GM06990 (cell line): ENCODE measurements at regions not wholly inside any gene's neighbourhood (a gene's known extent, or its start where the extent isn't known, plus 50 kb on each side); places are given as distances from the start of the nearest gene placed in this dataset.

Experiments
- DNase-seq: peaks from one replicate; pipeline ENCODE4 v3.0.0-alpha.2; 2011; ENCODE audit not compliant: insufficient read length; ENCODE audit errors: extremely low read depth
- H3K27me3 ChIP-seq: replicated peaks from 2 replicates; pipeline ENCODE4 v1.6.0; 2011; ENCODE audit warnings: low read length; ENCODE audit not compliant: control insufficient read depth, insufficient read depth
- H3K36me3 ChIP-seq: 2 replicates; pipeline ENCODE4 v1.5.1; 2011; ENCODE audit warnings: low read length; ENCODE audit not compliant: control insufficient read depth, insufficient read depth
- H3K4me3 ChIP-seq: replicated peaks from 2 replicates; pipeline ENCODE4 v1.5.1; 2011; ENCODE audit warnings: low read depth, mild to moderate bottlenecking, control low read depth, low read length
- CTCF ChIP-seq: IDR thresholded peaks from 2 replicates; pipeline ENCODE4 v1.5.1; 2011; ENCODE audit warnings: low read length, control low read depth, mild to moderate bottlenecking, inconsistent platforms; ENCODE audit not compliant: insufficient read depth, poor library complexity, severe bottlenecking

GRCh38 chr3:13142552-13143380 is 69.5 kb upstream of the IQSEC1 start:
- TF ChIP-seq CTCF: no peak
- Histone ChIP-seq H3K27me3 (peaks cover 1% of the 10 kb centered on the region), H3K4me3 (no peak overlapping the region), H3K36me3 (no peaks in the 10 kb centered on the region)
- DNase-seq: no peak

GRCh38 chr3:13141991-13142412 is 68.8 kb upstream of the IQSEC1 start:
- peaks cover 1% of the 10 kb centered on the region for H3K27me3 ChIP-seq
- H3K36me3 ChIP-seq: no peaks in the 10 kb centered on the region
- no peak overlapping the region for H3K4me3 ChIP-seq
- no peak for DNase-seq
- TF ChIP-seq CTCF: no peak

GRCh38 chr3:13141183-13141582 is 68.0 kb upstream of the IQSEC1 start:
- Histone ChIP-seq H3K4me3 (no peak overlapping the region), H3K36me3 (no peaks in the 10 kb centered on the region), H3K27me3 (peaks cover 1% of the 10 kb centered on the region)
- TF ChIP-seq CTCF: no peak
- DNase-seq: no peak

- Histone ChIP-seq H3K4me3 (no peak overlapping the region), H3K27me3 (peaks cover 1% of the 10 kb centered on the region), H3K36me3 (no peaks in the 10 kb centered on the region)
- no peak for DNase-seq
- TF ChIP-seq CTCF: no peak
These were observed 67.4 kb upstream of the IQSEC1 start for GRCh38 chr3:13140596-13140995.

GRCh38 chr3:13139471-13140065 is 66.3 kb upstream of the IQSEC1 start:
- no peak for TF ChIP-seq CTCF
- no peak overlapping the region for H3K4me3 ChIP-seq
- no peak for DNase-seq
- no peaks in the 10 kb centered on the region for H3K36me3 ChIP-seq
- H3K27me3 ChIP-seq: peaks cover 1% of the 10 kb centered on the region
